Progenitor cell of endocrine pancreas (in vitro differentiated cells): ENCODE measurements at regions not wholly inside any gene's neighbourhood (a gene's known extent, or its start where the extent isn't known, plus 50 kb on each side); places are given as distances from the start of the nearest gene placed in this dataset.

Experiments
- DNase-seq: peaks from one replicate; pipeline ENCODE4 v3.0.0; 2021; ENCODE audit warnings: low spot score; ENCODE audit not compliant: unreplicated experiment
- H3K27ac Mint-ChIP-seq: 2 replicates; pipeline ENCODE4 v1.8.0; 2021; ENCODE audit warnings: mild to moderate bottlenecking, moderate library complexity, mixed read lengths
- H3K27me3 Mint-ChIP-seq: 2 replicates; pipeline ENCODE4 v1.8.0; 2021; ENCODE audit warnings: mixed read lengths
- H3K36me3 Mint-ChIP-seq: 2 replicates; pipeline ENCODE4 v1.8.0; 2022; ENCODE audit warnings: mixed read lengths; ENCODE audit not compliant: insufficient read depth
- H3K4me1 Mint-ChIP-seq: 2 replicates; pipeline ENCODE4 v1.8.0; 2021; ENCODE audit warnings: low read depth, mixed read lengths
- H3K4me3 Mint-ChIP-seq: 2 replicates; pipeline ENCODE4 v1.8.0; 2021; ENCODE audit warnings: low read depth, mild to moderate bottlenecking, moderate library complexity, mixed read lengths
- H3K9me3 Mint-ChIP-seq: 2 replicates; pipeline ENCODE4 v1.8.0; 2021; ENCODE audit warnings: low read depth, mixed read lengths
- TF ChIP-seq, protein P1 (sequence below): fragments of 200-600 bp; sonication (generic); IDR thresholded peaks from one replicate; pipeline ENCODE4 v1.5.0; 2021; ENCODE audit warnings: antibody characterized with exemption, mild to moderate bottlenecking; ENCODE audit not compliant: unreplicated experiment

DNA sequence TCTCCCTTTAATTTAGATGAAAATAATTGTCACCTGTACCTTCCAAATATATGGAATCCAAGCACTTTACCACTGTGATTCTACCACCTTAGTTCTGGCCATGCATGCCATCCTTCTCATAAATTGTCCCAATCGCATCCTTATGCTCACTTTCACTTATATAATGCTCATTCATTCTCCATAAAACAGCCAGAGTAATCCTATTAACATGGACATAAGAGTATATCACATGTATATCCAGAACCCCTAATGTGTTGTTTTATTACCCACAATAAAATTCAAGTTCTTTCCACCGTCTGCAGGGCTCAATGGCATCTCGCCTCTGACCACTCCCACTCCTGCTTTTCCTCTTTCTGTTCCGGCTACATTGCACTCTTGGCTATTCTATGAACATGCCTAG is 597.5 kb upstream of the MIR17HG start:
- Mint-ChIP-seq H3K4me1 (peaks cover 7% of the 10 kb centered on the region), H3K9me3 (peaks cover 6% of the 10 kb centered on the region), H3K27me3 (peaks cover 4% of the 10 kb centered on the region), H3K27ac (no peak overlapping the region), H3K4me3 (no peak overlapping the region), H3K36me3 (no peaks in the 10 kb centered on the region)
- no peak for DNase-seq
- TF ChIP-seq, protein P1, sequence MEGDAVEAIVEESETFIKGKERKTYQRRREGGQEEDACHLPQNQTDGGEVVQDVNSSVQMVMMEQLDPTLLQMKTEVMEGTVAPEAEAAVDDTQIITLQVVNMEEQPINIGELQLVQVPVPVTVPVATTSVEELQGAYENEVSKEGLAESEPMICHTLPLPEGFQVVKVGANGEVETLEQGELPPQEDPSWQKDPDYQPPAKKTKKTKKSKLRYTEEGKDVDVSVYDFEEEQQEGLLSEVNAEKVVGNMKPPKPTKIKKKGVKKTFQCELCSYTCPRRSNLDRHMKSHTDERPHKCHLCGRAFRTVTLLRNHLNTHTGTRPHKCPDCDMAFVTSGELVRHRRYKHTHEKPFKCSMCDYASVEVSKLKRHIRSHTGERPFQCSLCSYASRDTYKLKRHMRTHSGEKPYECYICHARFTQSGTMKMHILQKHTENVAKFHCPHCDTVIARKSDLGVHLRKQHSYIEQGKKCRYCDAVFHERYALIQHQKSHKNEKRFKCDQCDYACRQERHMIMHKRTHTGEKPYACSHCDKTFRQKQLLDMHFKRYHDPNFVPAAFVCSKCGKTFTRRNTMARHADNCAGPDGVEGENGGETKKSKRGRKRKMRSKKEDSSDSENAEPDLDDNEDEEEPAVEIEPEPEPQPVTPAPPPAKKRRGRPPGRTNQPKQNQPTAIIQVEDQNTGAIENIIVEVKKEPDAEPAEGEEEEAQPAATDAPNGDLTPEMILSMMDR: no peak

DNA sequence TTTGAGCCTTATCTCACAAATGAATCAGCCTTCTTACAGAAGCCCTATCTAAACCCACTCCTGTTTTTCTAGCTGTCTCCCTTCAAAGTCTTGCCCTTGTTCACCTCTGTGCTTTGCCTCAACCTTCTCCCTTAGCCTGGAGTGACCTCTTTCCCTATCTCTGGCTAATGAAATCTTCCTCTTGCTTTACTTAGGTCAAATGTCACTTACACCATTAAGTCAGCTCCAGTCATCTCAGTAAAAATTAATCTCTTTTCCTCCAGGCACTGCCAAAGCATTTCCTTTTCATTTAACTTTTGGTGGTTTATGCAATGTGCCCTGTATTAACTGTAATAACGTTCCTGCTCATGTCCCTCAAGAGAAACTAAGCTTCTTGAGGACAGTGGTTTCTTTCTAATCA is 596.5 kb upstream of the MIR17HG start:
- DNase-seq: no peak
- H3K9me3 Mint-ChIP-seq: peaks cover 6% of the 10 kb centered on the region
- TF ChIP-seq, protein P1: no peak
- peaks cover 4% of the 10 kb centered on the region for H3K27me3 Mint-ChIP-seq
- no peak overlapping the region for H3K4me3 Mint-ChIP-seq
- peaks cover 7% of the 10 kb centered on the region for H3K4me1 Mint-ChIP-seq
- no peaks in the 10 kb centered on the region for H3K36me3 Mint-ChIP-seq
- no peak overlapping the region for H3K27ac Mint-ChIP-seq

GRCh38 chr13:90752070-90752469 is 595.4 kb upstream of the MIR17HG start:
- Mint-ChIP-seq H3K4me1 (peaks cover 7% of the 10 kb centered on the region), H3K4me3 (no peak overlapping the region)

GRCh38 chr13:90757127-90757680 is 590.3 kb upstream of the MIR17HG start:
- H3K27ac Mint-ChIP-seq: no peak overlapping the region
- TF ChIP-seq, protein P1: no peak
- H3K4me3 Mint-ChIP-seq: no peak overlapping the region
- peaks cover 9% of the 10 kb centered on the region for H3K9me3 Mint-ChIP-seq
- no peak for DNase-seq
- no peaks in the 10 kb centered on the region for H3K4me1 Mint-ChIP-seq
- no peaks in the 10 kb centered on the region for H3K27me3 Mint-ChIP-seq
- no peaks in the 10 kb centered on the region for H3K36me3 Mint-ChIP-seq

More at GRCh38 chr13:90752070-90752469, 595.4 kb upstream of the MIR17HG start:
- Mint-ChIP-seq H3K36me3 (no peaks in the 10 kb centered on the region), H3K27ac (no peak overlapping the region), H3K27me3 (peaks cover 4% of the 10 kb centered on the region), H3K9me3 (peaks cover 9% of the 10 kb centered on the region)
- TF ChIP-seq, protein P1: no peak
- no peak for DNase-seq

DNA sequence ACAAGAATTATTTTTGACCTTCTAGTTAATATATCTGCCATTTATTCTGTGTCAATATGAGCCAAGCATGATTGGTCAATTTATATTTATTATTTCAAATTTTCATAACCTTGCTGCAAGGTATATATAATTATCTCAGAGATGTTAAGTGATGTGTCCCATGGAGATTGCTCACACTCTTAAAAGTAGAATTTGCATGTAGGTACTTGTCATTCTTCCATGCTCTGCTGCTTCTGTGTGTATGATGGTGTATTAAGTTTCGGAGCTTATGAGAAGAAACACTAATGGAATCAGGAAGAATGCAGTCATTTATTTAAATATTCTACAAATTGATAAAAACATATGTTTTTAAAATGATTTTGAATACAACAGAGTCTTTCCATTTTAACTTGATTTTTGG is 586.8 kb upstream of the MIR17HG start:
- DNase-seq: no peak
- Mint-ChIP-seq H3K27me3 (no peaks in the 10 kb centered on the region), H3K4me1 (no peaks in the 10 kb centered on the region), H3K9me3 (peaks cover 3% of the 10 kb centered on the region), H3K36me3 (no peaks in the 10 kb centered on the region), H3K27ac (no peak overlapping the region), H3K4me3 (no peak overlapping the region)
- TF ChIP-seq, protein P1: no peak
